MM.1S (cell line): ENCODE measurements at regions not wholly inside any gene's neighbourhood (a gene's known extent, or its start where the extent isn't known, plus 50 kb on each side); places are given as distances from the start of the nearest gene placed in this dataset.

Experiments
- EZH2 ChIP-seq: fragments of 300-600 bp; sonication (generic); optimal IDR thresholded peaks from 2 replicates; pipeline ENCODE3; 2017; ENCODE audit warnings: low read depth, mild to moderate bottlenecking, antibody characterized with exemption, low read length, mixed read lengths
- EZH2phosphoT487 ChIP-seq: fragments of 300-600 bp; sonication (generic); IDR thresholded peaks from 2 replicates; pipeline ENCODE4 v1.6.1; 2018; ENCODE audit warnings: antibody characterized with exemption, low read length
- TF ChIP-seq, protein P1 (sequence below): fragments of 300-600 bp; sonication (generic); IDR thresholded peaks from 2 replicates; pipeline ENCODE4 v1.5.1; 2016; ENCODE audit warnings: antibody characterized with exemption, low read length, mixed read lengths

DNA sequence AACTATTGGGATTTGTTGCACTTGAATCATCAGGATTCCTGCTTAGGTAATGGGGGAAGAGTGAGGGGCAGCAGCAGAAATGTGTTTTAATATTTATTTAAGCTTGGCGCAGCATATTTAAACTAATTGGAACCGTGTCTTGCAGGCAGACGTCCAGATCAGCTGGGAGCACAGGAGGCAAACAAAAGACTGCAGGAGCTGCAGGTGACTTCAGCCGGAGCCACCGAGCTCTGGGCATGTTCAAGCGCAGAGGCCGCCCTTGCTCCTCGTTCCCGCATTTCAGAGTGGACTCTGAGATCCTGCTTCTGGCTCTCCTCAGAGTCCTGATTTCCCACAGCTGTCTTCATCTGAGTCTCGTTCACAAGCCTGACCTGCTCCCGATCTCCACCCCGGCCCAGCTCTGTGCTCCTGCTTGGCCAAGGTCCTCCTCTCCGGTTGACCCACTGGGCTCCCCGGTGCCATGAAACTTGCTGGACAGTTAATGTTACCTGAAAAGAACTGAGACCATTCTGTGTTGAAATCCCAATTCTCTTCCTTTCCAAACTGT is 475.5 kb downstream of the SOX11 start:
- TF ChIP-seq, protein P1, sequence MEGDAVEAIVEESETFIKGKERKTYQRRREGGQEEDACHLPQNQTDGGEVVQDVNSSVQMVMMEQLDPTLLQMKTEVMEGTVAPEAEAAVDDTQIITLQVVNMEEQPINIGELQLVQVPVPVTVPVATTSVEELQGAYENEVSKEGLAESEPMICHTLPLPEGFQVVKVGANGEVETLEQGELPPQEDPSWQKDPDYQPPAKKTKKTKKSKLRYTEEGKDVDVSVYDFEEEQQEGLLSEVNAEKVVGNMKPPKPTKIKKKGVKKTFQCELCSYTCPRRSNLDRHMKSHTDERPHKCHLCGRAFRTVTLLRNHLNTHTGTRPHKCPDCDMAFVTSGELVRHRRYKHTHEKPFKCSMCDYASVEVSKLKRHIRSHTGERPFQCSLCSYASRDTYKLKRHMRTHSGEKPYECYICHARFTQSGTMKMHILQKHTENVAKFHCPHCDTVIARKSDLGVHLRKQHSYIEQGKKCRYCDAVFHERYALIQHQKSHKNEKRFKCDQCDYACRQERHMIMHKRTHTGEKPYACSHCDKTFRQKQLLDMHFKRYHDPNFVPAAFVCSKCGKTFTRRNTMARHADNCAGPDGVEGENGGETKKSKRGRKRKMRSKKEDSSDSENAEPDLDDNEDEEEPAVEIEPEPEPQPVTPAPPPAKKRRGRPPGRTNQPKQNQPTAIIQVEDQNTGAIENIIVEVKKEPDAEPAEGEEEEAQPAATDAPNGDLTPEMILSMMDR = no peak
- TF ChIP-seq EZH2 (no peak), EZH2phosphoT487 (no peak)
